HCT116 (cell line): ENCODE measurements at regions not wholly inside any gene's neighbourhood (a gene's known extent, or its start where the extent isn't known, plus 50 kb on each side); places are given as distances from the start of the nearest gene placed in this dataset.

Experiments used
- ATAC-seq: fragments of 200-7000 bp; cut with Tn5 transposase; 2 replicates; pipeline ENCODE4 v1.9.1; 2020; ENCODE audit warnings: mild to moderate bottlenecking, moderate library complexity
- BruUV-seq: library from RNA; stranded (reverse); fragments of 400-500 nt; replicated peaks from 2 replicates; lab custom pipeline; 2021; lab: Mats Ljungman, UMichigan
- CTCF ChIA-PET: fragments of 300-600 bp; sonication (Branson Sonifier 250); formaldehyde crosslinking; loops from one replicate; lab custom pipeline; 2021; ENCODE audit warnings: antibody characterized with exemption; lab: Charles Lee
- POLR2A ChIA-PET: fragments of 300-600, 350-600 bp; sonication (Branson Sonifier 250); formaldehyde crosslinking; loops from one replicate; lab custom pipeline; 2021; ENCODE audit warnings: antibody characterized with exemption; lab: Charles Lee
- RAD21 ChIA-PET, 2 experiments: fragments of 300-600 bp; sonication (Branson Sonifier 250); formaldehyde crosslinking; loops; one replicate each; lab custom pipeline; 2023; ENCODE audit warnings: low total read pairs in 2 of 2; ENCODE audit not compliant: uncharacterized antibody in 2 of 2, unreplicated experiment in 2 of 2, low non-redundant PET in 1 of 2; lab: Charles Lee
- DNase-seq: peaks from one replicate; pipeline ENCODE4 v3.0.0-alpha.2; 2010; ENCODE audit warnings: low read depth, low spot score
- H2AFZ ChIP-seq: fragments of 200-600 bp; shearing (Covaris generic), sonication (generic); 2 replicates; pipeline ENCODE4 v1.6.1; 2017; ENCODE audit warnings: low read depth, mixed run types, mixed read lengths, antibody characterized with exemption, low read length; ENCODE audit not compliant: poor library complexity, severe bottlenecking
- H3K27ac ChIP-seq: 2 replicates; pipeline ENCODE4 v1.5.1; 2012; ENCODE audit warnings: low read depth, low read length
- H3K27me3 ChIP-seq: fragments of 200-600 bp; sonication (generic); 2 replicates; pipeline ENCODE4 v1.6.1; 2016; ENCODE audit warnings: mixed run types, low read length, mixed read lengths; ENCODE audit not compliant: insufficient read depth
- H3K36me3 ChIP-seq, 2 experiments: fragments of 200-500 bp in 1 of 2; fragments of 200-600 bp in 1 of 2; sonication (Bioruptor generic) in 1 of 2; sonication (generic) in 1 of 2; 2 replicates each; pipeline versions ENCODE4 v1.5.1 to v1.6.1; 2014 to 2016; ENCODE audit warnings: low read length in 2 of 2, inconsistent platforms in 1 of 2, mixed read lengths in 1 of 2, mixed run types in 1 of 2; ENCODE audit not compliant: insufficient read depth in 2 of 2, control insufficient read depth in 1 of 2
- H3K4me1 ChIP-seq, 2 experiments: fragments of 200-600 bp in 1 of 2; sonication (generic) in 1 of 2; 2 replicates each; pipeline versions ENCODE4 v1.5.1 to v1.6.1; 2012 to 2017; ENCODE audit warnings: low read length in 2 of 2, inconsistent platforms in 1 of 2, mild to moderate bottlenecking in 1 of 2, mixed read lengths in 1 of 2, mixed run types in 1 of 2, moderate library complexity in 1 of 2; ENCODE audit not compliant: insufficient read depth in 2 of 2, control insufficient read depth in 1 of 2
- H3K4me2 ChIP-seq: fragments of 200-600 bp; sonication (generic); 2 replicates; pipeline ENCODE4 v1.6.1; 2017; ENCODE audit warnings: mixed run types, low read length, mixed read lengths
- H3K4me3 ChIP-seq, 2 experiments: fragments of 200-600 bp in 1 of 2; sonication (generic) in 1 of 2; replicated peaks in 1 of 2; 2 replicates each; pipeline ENCODE4 v1.5.1; 2011 to 2016; ENCODE audit warnings: low read length in 2 of 2, control low read depth in 1 of 2, low read depth in 1 of 2, mild to moderate bottlenecking in 1 of 2, mixed read lengths in 1 of 2, mixed run types in 1 of 2
- H3K79me2 ChIP-seq: fragments of 200-600 bp; sonication (generic); 2 replicates; pipeline ENCODE4 v1.6.1; 2017; ENCODE audit warnings: mild to moderate bottlenecking, mixed run types, low read length, moderate library complexity, mixed read lengths; ENCODE audit not compliant: insufficient read depth
- H3K9ac ChIP-seq: fragments of 200-600 bp; sonication (generic); 2 replicates; pipeline ENCODE4 v1.6.1; 2016; ENCODE audit warnings: low read length, mixed read lengths
- H3K9me2 ChIP-seq: fragments of 200-600 bp; sonication (generic), shearing (Covaris generic); 2 replicates; pipeline ENCODE4 v1.6.1; 2017; ENCODE audit warnings: mixed run types, mild to moderate bottlenecking, moderate library complexity; ENCODE audit not compliant: insufficient read depth
- H3K9me3 ChIP-seq, 2 experiments: fragments of 200-500 bp in 1 of 2; fragments of 200-600 bp in 1 of 2; sonication (Bioruptor generic) in 1 of 2; sonication (generic) in 1 of 2; 2 replicates each; pipeline ENCODE4 v1.6.1; 2014 to 2017; ENCODE audit warnings: low read length in 2 of 2, mixed read lengths in 2 of 2, inconsistent platforms in 1 of 2, low read depth in 1 of 2, mild to moderate bottlenecking in 1 of 2, mixed run types in 1 of 2, moderate library complexity in 1 of 2; ENCODE audit not compliant: control insufficient read depth in 1 of 2, insufficient read depth in 1 of 2
- H4K20me1 ChIP-seq: fragments of 200-600 bp; sonication (generic), shearing (Covaris generic); 2 replicates; pipeline ENCODE4 v1.6.1; 2017; ENCODE audit warnings: mixed run types, mild to moderate bottlenecking, moderate library complexity; ENCODE audit not compliant: insufficient read depth
- CBX3 ChIP-seq: IDR thresholded peaks from 2 replicates; pipeline ENCODE4 v1.6.1; 2012; ENCODE audit warnings: low read depth
- EGR1 ChIP-seq: IDR thresholded peaks from 2 replicates; pipeline ENCODE4 v1.6.1; 2012; ENCODE audit warnings: low read depth
- ELF1 ChIP-seq: IDR thresholded peaks from 2 replicates; pipeline ENCODE4 v1.6.1; 2012; ENCODE audit warnings: low read depth, borderline replicate concordance
- EZH2 ChIP-seq: fragments of 200-600 bp; sonication (generic); IDR thresholded peaks from 2 replicates; pipeline ENCODE4 v1.6.1; 2017; ENCODE audit warnings: antibody characterized with exemption, mixed run types
- FOSL1 ChIP-seq: IDR thresholded peaks from 2 replicates; pipeline ENCODE4 v1.6.1; 2012; ENCODE audit warnings: low read depth
- JUND ChIP-seq: IDR thresholded peaks from 2 replicates; pipeline ENCODE4 v1.6.1; 2012
- POLR2A ChIP-seq: IDR thresholded peaks from 2 replicates; pipeline ENCODE4 v1.7.0; 2011; ENCODE audit warnings: borderline replicate concordance; ENCODE audit not compliant: insufficient read depth, insufficient read length; ENCODE audit errors: extremely low read depth
- POLR2AphosphoS5 ChIP-seq: IDR thresholded peaks from 2 replicates; pipeline ENCODE4 v1.6.1; 2011; ENCODE audit warnings: mild to moderate bottlenecking, low read depth, low read length, moderate library complexity
- SIN3A ChIP-seq: IDR thresholded peaks from 2 replicates; pipeline ENCODE4 v1.6.1; 2012; ENCODE audit warnings: low read depth
- SP1 ChIP-seq: IDR thresholded peaks from 2 replicates; pipeline ENCODE4 v1.6.1; 2012; ENCODE audit warnings: low read depth
- SRF ChIP-seq: IDR thresholded peaks from 2 replicates; pipeline ENCODE4 v1.6.1; 2012; ENCODE audit warnings: low read depth
- TCF7L2 ChIP-seq: IDR thresholded peaks from 2 replicates; pipeline ENCODE4 v1.7.0; 2011; ENCODE audit warnings: borderline replicate concordance, inconsistent platforms; ENCODE audit not compliant: insufficient read depth, insufficient read length; ENCODE audit errors: extremely low read depth
- YY1 ChIP-seq: IDR thresholded peaks from 2 replicates; pipeline ENCODE4 v1.6.1; 2011; ENCODE audit warnings: low read length, low read depth, moderate library complexity, mild to moderate bottlenecking; ENCODE audit not compliant: insufficient replicate concordance; ENCODE audit errors: extremely low read depth
- ZFX ChIP-seq: fragments of 450-650 bp; IDR thresholded peaks from 2 replicates; pipeline ENCODE4 v1.6.1; 2017
- ZNF274 ChIP-seq: fragments of 200-500 bp; sonication (Bioruptor generic); IDR thresholded peaks from 2 replicates; pipeline ENCODE4 v1.6.1; 2014; ENCODE audit warnings: mild to moderate bottlenecking, low read depth, low read length, inconsistent platforms
- intact Hi-C: fragments of 100-400 bp; cut with micrococcal nuclease; formaldehyde crosslinking; loops from 2 replicates; pipeline ENCODE4 v1.10.0; 2022
- TF ChIP-seq, protein P1 (sequence below): IDR thresholded peaks from 2 replicates; pipeline ENCODE4 v1.6.1; 2011; ENCODE audit warnings: mild to moderate bottlenecking, low read length, moderate library complexity; ENCODE audit not compliant: insufficient replicate concordance; ENCODE audit errors: extremely low read depth
- TF ChIP-seq, protein P2 (sequence below): IDR thresholded peaks from 2 replicates; pipeline ENCODE4 v1.6.1; 2012; ENCODE audit warnings: low read depth
- TF ChIP-seq, protein P3 (sequence below): IDR thresholded peaks from 2 replicates; pipeline ENCODE4 v1.6.1; 2012

DNA sequence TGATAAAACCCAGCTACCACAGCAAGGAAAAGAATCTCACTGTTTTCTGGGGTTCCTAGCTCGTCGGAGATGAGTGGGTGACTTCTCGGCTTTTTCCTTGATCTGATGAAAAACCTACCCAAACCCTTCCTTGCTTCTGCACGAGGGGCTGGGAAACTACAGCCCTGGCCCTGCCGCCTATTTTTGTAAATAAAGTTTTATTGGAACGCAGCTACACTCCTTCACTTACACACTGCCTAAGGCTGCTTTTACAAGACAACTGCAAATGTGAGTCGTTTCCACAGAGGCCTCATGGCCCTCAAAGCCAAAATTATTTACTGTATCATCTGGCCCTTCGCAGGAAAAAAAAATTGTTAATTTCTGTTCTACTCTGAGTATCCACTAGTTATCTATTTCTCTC lies 116.0 kb upstream of the TMPRSS2 start:
- H2AFZ ChIP-seq, result no peak overlapping the region
- no TSS peak for BruUV-seq
- ATAC-seq, result no peak
- no peaks in the 10 kb centered on the region for H3K9me3 ChIP-seq
- intact Hi-C loops, result no loop called here
- TF ChIP-seq, protein P1, sequence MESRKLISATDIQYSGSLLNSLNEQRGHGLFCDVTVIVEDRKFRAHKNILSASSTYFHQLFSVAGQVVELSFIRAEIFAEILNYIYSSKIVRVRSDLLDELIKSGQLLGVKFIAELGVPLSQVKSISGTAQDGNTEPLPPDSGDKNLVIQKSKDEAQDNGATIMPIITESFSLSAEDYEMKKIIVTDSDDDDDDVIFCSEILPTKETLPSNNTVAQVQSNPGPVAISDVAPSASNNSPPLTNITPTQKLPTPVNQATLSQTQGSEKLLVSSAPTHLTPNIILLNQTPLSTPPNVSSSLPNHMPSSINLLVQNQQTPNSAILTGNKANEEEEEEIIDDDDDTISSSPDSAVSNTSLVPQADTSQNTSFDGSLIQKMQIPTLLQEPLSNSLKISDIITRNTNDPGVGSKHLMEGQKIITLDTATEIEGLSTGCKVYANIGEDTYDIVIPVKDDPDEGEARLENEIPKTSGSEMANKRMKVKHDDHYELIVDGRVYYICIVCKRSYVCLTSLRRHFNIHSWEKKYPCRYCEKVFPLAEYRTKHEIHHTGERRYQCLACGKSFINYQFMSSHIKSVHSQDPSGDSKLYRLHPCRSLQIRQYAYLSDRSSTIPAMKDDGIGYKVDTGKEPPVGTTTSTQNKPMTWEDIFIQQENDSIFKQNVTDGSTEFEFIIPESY, result no peak
- no peak for TF ChIP-seq ZNF274
- no peak for TF ChIP-seq POLR2AphosphoS5
- no peak for TF ChIP-seq ZFX
- no peak for TF ChIP-seq SIN3A
- TF ChIP-seq SRF, result no peak
- TF ChIP-seq, protein P2, sequence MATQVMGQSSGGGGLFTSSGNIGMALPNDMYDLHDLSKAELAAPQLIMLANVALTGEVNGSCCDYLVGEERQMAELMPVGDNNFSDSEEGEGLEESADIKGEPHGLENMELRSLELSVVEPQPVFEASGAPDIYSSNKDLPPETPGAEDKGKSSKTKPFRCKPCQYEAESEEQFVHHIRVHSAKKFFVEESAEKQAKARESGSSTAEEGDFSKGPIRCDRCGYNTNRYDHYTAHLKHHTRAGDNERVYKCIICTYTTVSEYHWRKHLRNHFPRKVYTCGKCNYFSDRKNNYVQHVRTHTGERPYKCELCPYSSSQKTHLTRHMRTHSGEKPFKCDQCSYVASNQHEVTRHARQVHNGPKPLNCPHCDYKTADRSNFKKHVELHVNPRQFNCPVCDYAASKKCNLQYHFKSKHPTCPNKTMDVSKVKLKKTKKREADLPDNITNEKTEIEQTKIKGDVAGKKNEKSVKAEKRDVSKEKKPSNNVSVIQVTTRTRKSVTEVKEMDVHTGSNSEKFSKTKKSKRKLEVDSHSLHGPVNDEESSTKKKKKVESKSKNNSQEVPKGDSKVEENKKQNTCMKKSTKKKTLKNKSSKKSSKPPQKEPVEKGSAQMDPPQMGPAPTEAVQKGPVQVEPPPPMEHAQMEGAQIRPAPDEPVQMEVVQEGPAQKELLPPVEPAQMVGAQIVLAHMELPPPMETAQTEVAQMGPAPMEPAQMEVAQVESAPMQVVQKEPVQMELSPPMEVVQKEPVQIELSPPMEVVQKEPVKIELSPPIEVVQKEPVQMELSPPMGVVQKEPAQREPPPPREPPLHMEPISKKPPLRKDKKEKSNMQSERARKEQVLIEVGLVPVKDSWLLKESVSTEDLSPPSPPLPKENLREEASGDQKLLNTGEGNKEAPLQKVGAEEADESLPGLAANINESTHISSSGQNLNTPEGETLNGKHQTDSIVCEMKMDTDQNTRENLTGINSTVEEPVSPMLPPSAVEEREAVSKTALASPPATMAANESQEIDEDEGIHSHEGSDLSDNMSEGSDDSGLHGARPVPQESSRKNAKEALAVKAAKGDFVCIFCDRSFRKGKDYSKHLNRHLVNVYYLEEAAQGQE, result no peak
- no peak for TF ChIP-seq CBX3
- TF ChIP-seq TCF7L2, result no peak
- no peak for TF ChIP-seq EZH2
- TF ChIP-seq JUND, result no peak
- TF ChIP-seq YY1, result no peak
- no peak for TF ChIP-seq ELF1
- no peak for TF ChIP-seq POLR2A
- TF ChIP-seq FOSL1, result no peak
- TF ChIP-seq SP1, result no peak
- TF ChIP-seq, protein P3, sequence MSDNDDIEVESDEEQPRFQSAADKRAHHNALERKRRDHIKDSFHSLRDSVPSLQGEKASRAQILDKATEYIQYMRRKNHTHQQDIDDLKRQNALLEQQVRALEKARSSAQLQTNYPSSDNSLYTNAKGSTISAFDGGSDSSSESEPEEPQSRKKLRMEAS, result no peak
- no peak for TF ChIP-seq EGR1
- ChIA-PET CTCF (interaction anchor here (2.2 kb wide), 1 partner anchor 12 kb away, joined by 8 read pairs; no protein-coding TSS in a partner anchor), RAD21 (no interaction called here), POLR2A (no interaction called here)
- H4K20me1 ChIP-seq, result no peaks in the 10 kb centered on the region
- no peaks in the 10 kb centered on the region for H3K79me2 ChIP-seq
- no peak overlapping the region for H3K4me2 ChIP-seq
- DNase-seq, result no peak
- H3K36me3 ChIP-seq, result no peaks in the 10 kb centered on the region
- no peaks in the 10 kb centered on the region for H3K4me1 ChIP-seq
- no peaks in the 10 kb centered on the region for H3K9me2 ChIP-seq
- peaks cover 18% of the 10 kb centered on the region for H3K27me3 ChIP-seq
- H3K9ac ChIP-seq, result no peak overlapping the region
- no peak overlapping the region for H3K4me3 ChIP-seq
- no peak overlapping the region for H3K27ac ChIP-seq
